Colon (tissue), 2 donors: ENCODE measurements at regions not wholly inside any gene's neighbourhood (a gene's known extent, or its start where the extent isn't known, plus 50 kb on each side); places are given as distances from the start of the nearest gene placed in this dataset.

Experiments used
- FAIRE-seq: peaks from 2 replicates; lab custom pipeline; 2012; peaks lifted over from hg19 to GRCh38; lab: Jason Lieb, UNC
- donor health status: control.
- donor health status: control.

DNA sequence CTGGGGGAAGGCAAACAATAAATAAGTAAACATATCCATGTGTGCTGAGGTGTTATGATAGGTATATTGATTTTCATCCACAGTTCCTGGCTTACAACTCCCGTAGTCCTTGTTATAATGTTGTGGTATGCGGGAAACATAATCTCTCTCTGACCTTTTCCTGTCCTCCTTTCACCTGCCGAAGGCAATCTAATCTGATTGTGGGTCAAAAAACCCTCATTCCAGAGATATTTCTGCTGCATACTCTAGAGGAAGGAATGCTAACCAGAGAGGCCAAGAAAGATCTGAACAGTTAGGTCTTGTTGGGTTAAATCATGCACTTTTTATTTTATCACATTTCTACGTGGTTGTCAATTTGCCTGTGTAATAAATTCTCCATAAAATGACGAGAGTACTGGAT is 383.6 kb upstream of the SEMA6D start:
- no peak for FAIRE-seq

DNA sequence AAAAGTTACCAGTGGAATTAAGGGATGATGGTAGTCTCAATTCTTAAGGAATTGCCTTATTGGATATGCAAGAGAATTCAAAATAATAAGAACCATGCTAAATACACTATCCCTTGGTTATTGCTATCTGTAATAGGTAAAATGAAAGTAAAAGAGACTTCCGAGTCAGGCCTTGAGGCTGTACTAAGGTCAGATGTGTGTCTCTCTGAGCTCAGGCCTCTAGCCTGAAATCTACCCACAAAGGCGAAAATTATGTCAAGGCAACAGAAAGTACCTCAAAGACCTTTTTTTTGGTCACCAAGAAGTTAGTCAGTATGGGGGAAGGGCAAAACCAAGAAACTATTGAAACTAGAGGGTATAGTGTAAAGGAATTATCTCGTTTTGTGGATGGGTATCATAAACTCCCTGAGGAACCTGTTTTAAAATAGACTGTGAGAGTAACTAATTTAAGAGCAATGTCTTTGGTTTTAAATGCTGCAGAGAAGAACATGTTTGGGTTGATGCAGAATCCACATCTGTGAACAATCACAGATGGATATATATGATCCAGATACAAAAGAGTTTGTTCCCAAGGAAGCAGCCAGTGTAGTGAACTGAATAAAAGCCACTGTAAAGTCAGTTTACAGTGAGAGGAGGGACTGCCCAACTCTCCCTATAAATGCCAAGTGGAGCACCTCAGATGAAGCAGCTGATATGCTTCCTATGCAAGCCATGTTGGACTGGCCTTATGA is 382.3 kb upstream of the SEMA6D start:
- no peak for FAIRE-seq

DNA sequence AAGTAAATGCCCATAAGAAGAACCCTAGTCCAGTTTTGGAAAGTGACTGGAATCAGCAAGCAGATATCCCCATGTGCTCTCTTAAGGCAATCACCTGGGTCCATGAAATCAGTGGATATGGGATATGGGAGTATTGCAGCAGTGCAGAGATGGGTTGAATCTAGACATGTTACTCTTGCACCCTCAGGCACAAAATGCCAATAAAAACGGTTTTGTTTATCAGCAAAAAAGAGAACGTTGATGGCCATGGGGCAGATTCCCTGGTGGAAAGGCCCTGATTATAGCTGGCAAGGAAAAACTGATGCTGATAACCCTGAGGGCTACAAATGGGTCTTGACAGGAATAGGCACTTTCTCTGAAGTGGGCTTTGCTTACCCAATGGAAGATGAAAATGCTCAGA is 380.2 kb upstream of the SEMA6D start:
- FAIRE-seq: no peak

DNA sequence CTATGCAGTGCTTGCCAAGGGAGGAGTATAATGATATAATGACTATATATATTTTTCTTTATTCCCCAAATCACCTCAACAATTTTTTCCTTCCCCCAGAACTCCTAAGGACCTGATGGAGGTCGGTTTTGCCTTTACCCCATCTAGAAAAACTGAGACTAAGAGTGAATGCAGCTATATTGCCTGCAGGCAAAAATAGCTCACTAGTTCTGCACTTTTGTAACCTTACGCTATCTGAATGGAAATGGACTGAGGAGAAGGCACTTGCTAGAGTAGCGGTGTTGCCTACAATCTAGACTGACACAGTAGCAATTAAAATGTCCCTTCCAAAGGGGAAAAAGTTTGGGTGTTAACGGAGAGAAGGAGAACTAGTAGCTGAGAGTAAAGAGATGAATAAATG is 379.5 kb upstream of the SEMA6D start:
- FAIRE-seq: no peak

DNA sequence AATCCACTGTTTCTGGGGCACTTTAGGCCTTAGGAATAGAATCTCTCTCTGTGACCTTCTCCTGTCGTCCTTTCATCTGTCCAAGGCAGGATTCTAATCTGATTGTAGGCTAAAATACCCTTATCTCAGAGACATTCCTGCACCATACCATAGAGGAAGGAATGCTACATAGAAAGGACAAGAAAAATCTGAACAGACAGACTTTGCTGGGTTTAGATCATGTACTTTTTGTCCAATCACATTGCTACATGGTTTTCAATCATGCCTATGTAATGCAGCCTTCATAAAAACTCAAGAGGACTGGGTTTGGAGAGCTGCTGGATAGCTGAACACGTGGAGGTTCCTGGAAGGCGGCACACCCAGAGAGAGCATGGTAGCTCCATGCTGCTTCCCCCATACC is 378.5 kb upstream of the SEMA6D start:
- no peak for FAIRE-seq

DNA sequence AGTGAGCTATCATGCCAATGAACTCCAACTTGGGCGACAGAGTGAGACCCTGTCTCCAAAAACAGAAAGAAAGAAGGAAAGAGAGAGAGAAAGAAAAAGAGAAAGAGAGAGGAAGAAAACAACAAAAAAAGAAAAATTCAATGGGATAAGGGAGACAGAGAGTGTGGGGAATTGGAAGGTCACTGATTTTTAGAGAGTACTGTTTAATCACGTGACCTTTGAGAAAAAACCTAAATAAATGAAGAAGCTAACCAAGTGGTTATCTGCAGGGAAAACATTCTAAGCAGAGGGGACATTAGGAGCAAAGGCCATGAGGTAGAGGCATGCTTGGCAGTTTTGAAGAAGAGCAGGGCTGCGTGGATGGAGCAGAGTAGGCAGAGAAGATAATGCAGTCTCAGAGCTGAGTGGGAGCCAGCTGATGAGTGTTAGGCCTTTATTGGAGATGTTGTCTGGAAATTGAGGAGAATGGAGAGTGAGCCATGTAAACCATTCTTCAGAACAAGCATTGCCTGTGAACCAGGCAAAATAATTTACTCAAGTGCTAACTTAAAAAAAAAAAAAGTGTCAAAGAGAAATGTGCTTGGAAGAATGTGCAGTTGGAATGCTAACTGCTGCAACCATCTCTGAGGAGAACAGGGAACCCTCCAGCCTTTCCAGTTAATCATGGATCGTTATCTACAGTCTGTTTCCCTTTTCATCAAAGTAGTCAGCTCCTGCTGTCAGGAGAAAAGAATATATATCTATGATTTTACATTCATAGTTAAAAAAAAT is 377.3 kb upstream of the SEMA6D start:
- no peak for FAIRE-seq

DNA sequence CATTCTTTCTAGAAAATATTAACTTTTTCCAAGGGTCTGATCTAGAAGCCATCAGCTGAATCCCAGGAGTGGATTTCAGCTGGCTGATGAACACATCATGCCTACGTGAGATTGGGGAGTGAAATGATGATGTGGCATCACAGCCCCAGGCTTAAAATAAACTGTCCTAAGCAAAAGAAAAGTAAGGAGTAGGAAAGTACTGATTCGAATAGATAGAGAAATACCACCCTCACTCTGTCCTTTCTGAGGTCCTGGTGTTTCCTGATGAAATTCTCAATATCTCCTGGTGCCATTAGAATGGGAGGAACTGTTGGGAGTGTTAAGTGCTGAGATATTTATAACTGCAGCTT is 376.8 kb upstream of the SEMA6D start:
- FAIRE-seq: no peak

DNA sequence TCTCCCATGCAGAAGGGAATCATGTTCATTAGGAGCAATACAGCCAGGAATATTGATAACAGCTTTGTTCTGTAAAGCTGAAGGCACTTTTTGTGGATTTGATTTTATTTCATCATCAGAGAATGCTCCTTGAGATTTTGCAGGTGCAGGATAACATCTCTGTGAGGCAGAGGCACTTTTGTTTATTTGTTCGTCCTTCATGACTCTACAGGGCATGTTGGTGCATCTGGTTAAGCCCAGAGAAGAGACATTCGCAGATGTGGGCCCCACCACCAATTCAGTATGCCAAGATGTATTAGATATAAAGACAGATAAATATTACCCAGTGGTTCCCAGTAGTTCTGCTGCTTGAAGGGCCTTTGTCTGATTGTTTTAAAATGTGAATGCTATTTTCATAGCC is 368.1 kb upstream of the SEMA6D start:
- FAIRE-seq: no peak

DNA sequence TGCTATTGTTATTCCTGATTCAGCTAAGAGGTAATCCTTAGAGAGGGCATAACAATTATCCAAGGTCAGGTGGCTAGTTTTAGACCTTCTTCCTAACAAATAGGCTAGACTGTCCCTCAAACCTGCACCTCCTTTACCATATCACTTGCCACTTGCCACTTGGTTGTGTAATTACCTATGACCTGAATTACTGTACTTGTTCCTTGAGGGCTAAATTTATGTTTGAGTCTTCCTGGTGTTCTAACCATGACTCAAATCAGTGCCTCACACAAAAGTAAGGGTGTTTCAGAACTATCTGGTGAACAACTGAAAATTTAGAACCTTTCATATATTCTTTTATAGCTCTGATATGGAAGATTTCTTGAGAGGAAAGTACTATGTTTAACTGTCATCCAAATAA is 365.8 kb upstream of the SEMA6D start:
- no peak for FAIRE-seq

DNA sequence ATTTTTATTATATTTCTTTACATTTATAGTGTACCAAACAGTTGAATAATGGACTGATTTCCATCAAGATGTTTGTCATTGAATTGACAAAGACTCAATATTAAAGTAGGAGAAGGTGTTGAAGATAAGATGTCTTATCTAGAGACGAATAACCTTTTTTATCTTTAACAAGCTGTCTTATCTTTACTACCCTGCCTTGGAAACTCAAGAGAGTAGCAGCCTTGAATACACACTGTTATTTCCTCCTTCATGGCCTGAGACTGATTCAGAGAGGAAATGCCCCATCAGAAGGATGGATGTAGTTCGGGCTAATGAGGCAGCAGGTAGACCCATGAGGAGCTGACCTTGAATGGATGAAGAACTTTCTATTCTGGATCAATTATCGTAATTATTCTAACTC is 365.1 kb upstream of the SEMA6D start:
- FAIRE-seq: no peak

DNA sequence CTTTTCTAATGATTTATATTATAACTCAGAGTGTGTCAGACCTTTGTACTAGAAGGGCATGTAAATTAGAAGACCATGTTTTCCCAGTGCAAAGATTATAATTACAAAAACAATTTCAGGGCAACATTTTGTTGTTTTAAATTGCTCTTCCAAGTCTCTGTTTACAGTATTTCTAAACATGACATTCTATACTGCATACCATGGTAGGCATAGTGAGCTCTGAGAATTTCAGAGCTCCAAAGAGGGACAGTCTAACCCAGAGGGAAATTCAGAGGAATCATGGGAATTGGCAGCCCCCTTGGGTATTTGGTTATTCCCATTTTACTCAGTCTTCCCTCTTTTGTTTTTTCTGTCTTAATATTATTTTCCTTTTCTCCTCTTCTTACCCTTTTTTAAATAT is 361.5 kb upstream of the SEMA6D start:
- no peak for FAIRE-seq

DNA sequence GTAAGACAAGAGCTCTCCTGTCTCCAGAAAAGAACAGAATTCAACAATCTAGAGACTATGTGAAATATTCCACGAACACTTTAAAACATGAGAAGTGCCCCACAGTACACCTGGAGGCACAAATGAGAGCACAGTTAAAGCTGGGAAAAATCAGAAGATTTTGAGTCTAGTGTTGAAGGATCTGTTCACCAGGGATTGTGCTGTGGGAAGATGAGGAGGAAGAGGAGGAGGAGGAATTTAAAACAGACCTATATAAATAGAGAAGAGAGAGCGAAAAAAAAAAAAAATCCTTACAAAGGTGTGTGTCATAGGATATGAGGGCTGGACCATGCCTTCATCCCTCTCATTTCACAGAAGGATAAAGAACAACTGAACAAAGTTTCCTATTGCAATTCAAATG is 361.0 kb upstream of the SEMA6D start:
- FAIRE-seq: no peak

DNA sequence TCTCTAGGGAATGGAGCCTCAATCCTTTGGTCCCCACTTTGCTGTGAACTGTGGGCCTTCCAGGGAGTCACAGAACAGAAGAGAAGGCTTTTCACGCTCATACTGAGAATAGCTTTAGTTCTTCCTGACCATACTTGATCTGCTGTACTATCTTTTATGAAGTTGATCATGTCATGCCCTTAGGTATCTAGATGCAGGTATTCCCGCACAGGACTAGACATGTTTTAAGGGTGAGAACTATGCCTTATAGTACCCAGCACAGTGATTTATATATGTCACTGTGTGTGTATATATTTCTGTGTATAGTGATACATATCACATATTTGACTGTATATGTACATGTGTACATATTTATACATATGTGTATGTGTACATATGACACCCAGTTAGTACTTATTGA is 358.4 kb upstream of the SEMA6D start:
- no peak for FAIRE-seq

DNA sequence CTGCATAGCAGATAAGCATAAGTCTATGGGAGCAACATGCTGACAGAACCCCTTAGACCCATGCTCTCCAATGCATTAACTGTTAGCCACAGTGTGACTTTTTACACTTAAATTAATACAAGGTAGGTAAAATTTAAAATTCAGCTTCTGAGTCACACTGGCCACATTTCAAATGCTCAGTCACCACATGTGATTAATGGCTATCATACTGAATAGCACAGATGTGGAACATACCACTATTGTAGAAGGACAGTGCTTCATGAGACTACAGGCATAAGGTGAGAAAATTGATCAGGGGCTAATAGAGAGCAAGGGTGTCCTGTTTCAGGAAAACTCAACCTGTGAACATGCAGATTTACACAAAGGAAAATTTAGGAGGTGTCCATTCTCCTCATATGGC is 357.0 kb upstream of the SEMA6D start:
- no peak for FAIRE-seq

DNA sequence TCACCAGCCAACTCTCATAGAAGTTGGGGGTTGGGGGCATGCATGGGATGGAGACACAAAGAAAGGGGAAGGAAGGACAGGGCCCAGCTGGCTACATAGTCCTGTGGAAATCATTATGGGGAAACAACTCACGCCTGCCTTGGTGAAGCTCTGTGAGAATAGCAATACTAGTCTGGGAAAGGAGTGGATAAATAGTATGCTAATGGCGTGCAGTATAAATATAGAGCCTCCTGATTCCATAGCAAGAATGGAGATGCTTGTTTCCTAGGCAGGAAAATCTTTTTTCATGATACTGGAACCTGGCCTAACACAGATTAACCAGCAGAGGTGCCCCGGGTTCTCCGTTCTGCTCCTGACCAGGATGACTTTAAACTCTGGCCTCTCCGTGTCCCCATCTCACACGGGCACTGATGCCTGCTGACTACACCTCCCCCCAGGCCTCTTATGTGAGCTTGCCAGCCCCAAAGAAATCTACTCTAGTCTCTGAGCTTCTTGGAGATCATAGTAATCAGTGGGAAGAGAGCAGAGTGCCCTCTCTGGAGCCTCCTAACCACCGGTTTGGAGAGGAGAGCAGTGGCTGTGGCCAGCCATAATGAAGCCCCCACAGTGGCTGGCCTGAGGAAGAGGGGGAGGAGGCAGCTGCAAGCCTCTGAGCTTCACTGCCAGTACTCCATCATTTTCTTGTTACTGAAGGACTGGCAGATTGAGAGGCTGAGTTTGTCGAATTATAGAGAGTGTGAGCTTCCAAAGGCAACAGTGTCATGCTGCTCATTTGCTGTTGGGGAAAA is 355.0 kb upstream of the SEMA6D start:
- FAIRE-seq: no peak

DNA sequence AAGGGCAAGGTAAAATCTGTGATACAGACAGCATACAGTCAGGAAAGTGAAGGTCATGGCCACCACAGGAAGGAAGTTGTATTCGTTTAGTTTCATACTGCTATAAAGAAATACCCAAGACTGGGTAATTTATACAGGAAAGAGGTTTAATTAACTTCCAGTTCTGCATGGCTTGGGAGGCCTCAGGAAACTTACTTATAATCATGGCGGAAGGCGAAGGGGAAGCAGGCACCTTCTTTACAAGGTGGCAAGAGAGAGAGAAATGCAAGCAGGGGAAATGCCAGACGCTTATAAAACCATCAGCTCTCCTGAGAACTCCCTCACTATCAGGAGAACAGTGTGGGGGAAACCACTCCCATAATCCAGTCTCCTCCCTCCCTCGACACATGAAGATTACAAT is 353.7 kb upstream of the SEMA6D start:
- no peak for FAIRE-seq

DNA sequence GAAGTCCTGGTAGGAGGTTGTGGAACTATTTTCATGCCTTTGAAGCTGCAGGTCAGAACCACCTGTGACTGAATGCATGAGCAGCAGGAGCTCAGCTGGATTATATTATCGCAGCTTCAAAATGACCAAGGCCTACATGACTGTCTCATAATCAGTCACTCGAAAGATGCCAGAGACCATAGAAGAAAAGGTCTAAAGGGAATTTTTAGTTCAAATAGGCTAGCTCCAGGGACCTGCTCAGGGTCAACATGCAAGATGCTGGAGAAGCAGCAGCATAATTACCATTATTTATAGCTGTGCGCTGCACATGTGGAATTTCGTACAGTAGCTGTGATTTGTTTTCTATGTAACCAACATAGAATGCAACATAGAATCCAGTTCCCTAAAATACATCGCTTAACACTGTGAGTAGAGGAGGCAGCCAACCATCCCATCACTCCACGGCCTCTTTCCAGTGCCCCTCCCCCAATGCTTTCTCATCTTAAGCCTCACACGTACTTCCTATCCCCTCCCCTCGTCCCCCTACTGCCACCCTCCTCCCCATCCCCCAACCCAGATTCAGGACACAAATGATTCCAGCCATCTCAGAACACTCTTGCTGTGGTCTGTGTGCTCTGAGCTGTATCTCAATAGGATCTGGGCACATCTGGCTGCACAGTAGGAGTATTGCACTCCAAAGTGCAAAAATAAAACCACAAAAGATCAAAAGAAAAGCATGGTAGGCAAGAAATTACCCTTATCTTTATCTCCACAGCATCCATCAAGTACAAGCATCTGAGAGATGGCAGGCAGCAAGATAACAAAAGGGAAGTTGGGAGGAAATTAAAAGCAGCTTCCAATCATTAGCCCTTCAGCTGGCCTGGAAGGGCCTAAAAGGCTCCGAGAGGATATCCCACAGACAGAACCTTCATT is 352.8 kb upstream of the SEMA6D start:
- no peak for FAIRE-seq

DNA sequence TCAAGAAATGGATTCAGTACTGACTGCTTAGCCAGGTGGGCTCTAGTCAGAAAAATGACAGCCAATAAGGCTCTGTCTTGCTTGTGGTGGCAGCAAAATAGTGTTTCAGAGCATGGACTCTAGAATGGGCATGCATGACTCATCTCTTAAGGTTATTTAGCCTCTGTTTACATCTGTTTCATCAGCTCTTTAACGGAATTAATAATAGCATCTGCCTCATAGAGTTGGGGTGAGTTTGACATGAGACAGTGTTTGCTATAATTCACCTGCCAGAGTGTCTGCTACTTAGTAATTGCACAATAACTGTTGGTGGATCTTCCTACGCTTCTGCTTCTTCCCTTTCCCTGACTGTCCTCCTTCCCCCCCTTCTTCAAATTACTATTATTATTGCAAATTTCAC is 350.4 kb upstream of the SEMA6D start:
- no peak for FAIRE-seq

DNA sequence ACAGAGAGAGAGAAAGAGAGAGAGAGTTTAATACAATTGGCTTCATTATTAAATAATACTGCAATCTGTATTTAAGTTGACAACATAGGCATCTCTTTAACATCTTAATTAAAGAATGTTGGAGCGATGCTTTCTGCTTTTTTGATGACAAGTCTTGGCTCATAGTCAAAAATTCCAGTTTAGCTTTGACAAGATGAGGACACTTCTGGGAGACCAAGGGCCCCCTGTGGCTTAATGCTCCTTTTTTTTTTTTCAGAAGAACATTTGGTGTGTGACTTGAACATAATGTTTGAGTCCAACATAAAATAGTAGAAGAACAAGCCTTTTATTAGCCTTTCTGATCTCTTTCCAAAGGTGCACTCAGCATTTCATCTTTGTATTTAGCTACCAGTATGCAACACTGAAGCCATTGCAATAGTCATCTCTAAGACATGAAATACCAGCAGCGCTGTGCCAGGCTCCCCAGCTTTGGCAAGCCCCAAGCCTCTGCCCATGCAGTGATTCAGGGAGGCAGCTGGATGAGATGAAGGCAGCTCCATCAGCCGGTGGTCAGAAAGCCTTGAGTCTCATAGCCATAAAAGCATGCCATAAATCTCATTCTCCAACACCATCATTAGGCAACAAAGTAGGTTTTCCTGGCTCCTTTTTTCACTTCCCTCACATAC is 349.4 kb upstream of the SEMA6D start:
- FAIRE-seq: no peak

DNA sequence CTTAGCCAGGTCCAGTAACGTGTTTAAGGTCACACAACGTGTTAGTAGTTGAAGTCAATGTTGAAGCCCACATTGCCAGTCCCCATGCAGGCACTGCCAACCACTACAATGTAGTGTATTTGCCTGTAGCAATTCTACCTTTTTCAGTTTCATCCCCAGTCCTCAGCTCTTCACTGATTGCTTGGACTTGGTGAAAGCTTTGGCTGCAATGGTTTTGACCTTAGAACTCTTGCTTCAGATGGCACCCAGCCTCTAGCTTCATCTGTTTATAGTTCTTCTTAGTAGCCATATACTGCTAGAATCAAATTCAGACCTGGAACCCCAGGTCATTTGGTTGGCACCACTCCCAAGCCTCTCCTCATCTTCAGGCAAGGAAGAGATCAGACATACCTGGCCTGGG is 345.4 kb upstream of the SEMA6D start:
- no peak for FAIRE-seq

DNA sequence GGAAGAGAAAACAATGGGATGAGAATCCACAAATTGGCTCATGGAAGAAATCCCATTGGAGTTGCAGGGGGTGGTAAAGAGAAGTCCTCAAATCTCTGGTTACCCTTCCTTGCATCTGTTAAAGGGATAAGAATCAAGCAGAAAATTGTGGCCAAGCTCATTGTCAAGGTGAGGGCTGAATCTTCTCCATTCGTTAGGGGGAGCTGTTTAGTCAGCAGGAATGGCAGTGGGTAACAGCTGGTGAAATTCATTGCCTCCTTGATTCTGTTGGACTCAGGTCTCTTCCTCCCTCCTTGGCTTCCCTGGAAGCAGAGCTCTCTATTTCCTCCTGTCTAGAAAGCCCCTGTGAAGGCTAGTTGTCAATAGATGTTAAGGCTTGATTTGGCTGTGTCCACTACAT is 343.1 kb upstream of the SEMA6D start:
- FAIRE-seq: no peak

DNA sequence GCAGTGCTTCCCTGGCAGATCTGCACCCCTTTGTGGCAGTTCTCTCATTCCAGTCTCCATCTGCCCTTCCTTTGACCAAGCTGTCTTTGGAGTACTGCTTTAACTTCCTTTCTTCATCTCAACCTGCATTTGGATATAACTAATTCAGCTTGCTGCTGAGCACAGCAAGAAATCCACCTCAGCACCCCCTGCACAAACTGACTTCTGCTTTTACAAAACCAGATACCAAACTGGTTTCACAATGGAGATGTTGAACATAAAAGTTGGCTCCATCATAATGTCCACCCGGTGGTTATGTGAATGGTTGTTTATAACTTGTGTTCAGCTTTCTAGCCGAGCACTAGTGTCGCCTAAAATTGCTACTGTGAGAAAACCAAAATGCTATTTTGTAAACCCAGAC is 341.1 kb upstream of the SEMA6D start:
- no peak for FAIRE-seq
